Hepatocyte (in vitro differentiated cells): ENCODE measurements at regions not wholly inside any gene's neighbourhood (a gene's known extent, or its start where the extent isn't known, plus 50 kb on each side); places are given as distances from the start of the nearest gene placed in this dataset.

Source experiments
- CTCF ChIP-seq: fragments of 200-600 bp; sonication (generic); IDR thresholded peaks from 2 replicates; pipeline ENCODE4 v1.5.1; 2016; ENCODE audit warnings: antibody characterized with exemption, mild to moderate bottlenecking; ENCODE audit not compliant: poor library complexity
- EZH2 ChIP-seq: fragments of 200-600 bp; sonication (generic); IDR thresholded peaks from 2 replicates; pipeline ENCODE4 v1.6.1; 2016; ENCODE audit warnings: antibody characterized with exemption, mild to moderate bottlenecking, borderline replicate concordance
- EZH2phosphoT487 ChIP-seq: fragments of 200-600 bp; sonication (generic); IDR thresholded peaks from one replicate; pipeline ENCODE4 v1.6.1; 2018; ENCODE audit warnings: antibody characterized with exemption, mild to moderate bottlenecking, low read depth, moderate library complexity; ENCODE audit not compliant: unreplicated experiment, severe bottlenecking

GRCh38 chr21:25170681-25171080, 436.6 kb downstream of the MRPL39 start:
- TF ChIP-seq CTCF: no peak
- no peak for TF ChIP-seq EZH2
- no peak for TF ChIP-seq EZH2phosphoT487
